ENCODE measurements at regions not wholly inside any gene's neighbourhood (a gene's known extent, or its start where the extent isn't known, plus 50 kb on each side); places are given as distances from the start of the nearest gene placed in this dataset.

GRCh38 chr5:57960569-57960968 is 478.0 kb upstream of the ACTBL2 start:
- no peak for TF ChIP-seq CTCF (IDR thresholded peaks at IDR 0.05; ENCODE audit: low read length)
- TF ChIP-seq EZH2 (IDR thresholded peaks at IDR 0.05; ENCODE audit: borderline replicate concordance, low read length): no peak
